Peyer's patch (tissue), 4 donors: ENCODE measurements at regions not wholly inside any gene's neighbourhood (a gene's known extent, or its start where the extent isn't known, plus 50 kb on each side); places are given as distances from the start of the nearest gene placed in this dataset.

Source experiments
- DNase-seq, 3 donors: peaks; one replicate each; pipeline ENCODE4 v3.0.0-alpha.2; 2017 to 2019
- H3K27ac ChIP-seq, 4 donors: fragments of 200-600 bp; sonication (generic); one replicate each; pipeline ENCODE4 v1.5.1; 2016 to 2019
- H3K27me3 ChIP-seq, 2 donors: fragments of 200-600 bp; sonication (generic); one replicate each; pipeline ENCODE4 v1.5.1; 2019
- H3K36me3 ChIP-seq, 3 donors: fragments of 200-600 bp; sonication (generic); one replicate each; pipeline ENCODE4 v1.5.1; 2016 to 2019
- H3K4me1 ChIP-seq, 4 donors: fragments of 200-600 bp; sonication (generic); one replicate each; pipeline ENCODE4 v1.5.1; 2016 to 2019
- H3K4me3 ChIP-seq, 4 donors: fragments of 200-600 bp; sonication (generic); 1 replicate in 3 of 4; 2 replicates in 1 of 4; pipeline ENCODE4 v1.5.1; 2016 to 2019; ENCODE audit warnings: mild to moderate bottlenecking in 1 of 4
- H3K9me3 ChIP-seq, 4 donors: fragments of 200-600 bp; sonication (generic); one replicate each; pipeline ENCODE4 v1.5.1; 2016 to 2019; ENCODE audit warnings: mild to moderate bottlenecking in 1 of 4
- CTCF ChIP-seq, 6 experiments: fragments of 450-650 bp in 4 of 6; fragments of 200-600 bp in 2 of 6; sonication (generic) in 1 of 6; IDR thresholded peaks; one replicate each; pipeline ENCODE4 v1.5.1; 2017 to 2019; ENCODE audit warnings: antibody characterized with exemption in 6 of 6, mild to moderate bottlenecking in 3 of 6, moderate library complexity in 1 of 6
- POLR2A ChIP-seq, 2 donors: fragments of 450-650 bp; IDR thresholded peaks; one replicate each; pipeline ENCODE4 v1.5.1; 2017; ENCODE audit warnings: antibody characterized with exemption in 2 of 2, mild to moderate bottlenecking in 2 of 2, moderate library complexity in 2 of 2

DNA sequence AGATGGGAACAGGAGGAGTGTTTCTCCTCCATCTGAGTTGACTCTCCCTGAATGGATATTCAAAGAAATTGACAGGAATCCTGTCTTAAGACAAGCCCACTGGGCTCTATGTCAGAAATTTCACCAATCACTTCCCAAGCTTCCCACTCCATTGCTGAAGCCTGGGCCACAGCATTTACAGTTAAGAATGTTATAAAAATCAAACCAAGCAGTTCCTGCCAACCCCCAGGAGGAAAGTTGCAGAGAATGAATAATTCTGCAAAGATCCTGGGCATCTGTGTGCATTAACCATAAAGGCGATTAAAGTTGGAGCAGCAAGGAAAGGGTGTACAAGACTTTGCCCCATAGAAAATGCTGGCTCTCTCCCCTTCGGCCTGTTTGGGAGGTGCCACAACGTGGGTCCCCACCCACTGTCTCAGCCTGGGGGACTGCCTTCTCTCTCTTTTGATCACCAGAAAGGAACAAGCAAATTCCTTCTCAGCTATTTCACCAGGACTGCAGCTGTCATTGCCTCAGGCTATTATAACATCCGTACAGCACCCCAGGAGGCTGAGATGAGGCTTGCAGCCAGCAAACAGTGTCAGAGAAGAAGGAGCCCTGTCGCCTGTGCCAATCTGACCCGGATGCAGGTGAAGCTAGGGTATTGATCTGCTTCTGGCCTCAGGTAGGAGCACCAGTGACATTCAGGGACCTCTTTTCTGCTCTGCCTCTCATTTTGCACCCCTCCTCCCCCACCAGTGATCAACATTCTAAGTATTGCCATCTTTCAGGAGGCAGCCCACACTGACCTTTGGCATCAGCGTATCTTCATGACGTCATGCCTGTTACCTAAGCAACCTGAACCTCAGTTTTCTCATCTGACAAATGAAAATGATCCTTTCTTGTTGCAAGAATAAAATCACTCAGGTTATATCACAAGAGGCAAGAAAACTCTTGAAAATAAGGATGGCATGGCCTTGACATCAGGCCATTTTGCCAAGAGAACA, 219.0 kb downstream of the SH3BP4 start:
- Histone ChIP-seq H3K36me3 (no peaks in the 10 kb centered on the region), H3K4me3 (no peak overlapping the region), H3K27ac (no peak overlapping the region), H3K27me3 (no peaks in the 10 kb centered on the region), H3K9me3 (no peaks in the 10 kb centered on the region), H3K4me1 (peaks cover 0 to 20% (median 0%) of the 10 kb centered on the region in 4 donors)
- TF ChIP-seq POLR2A (IDR thresholded peaks at IDR 0.05): no peak
- peak in 3 of 6 experiments; percentile 41 to 53 (median 48) for TF ChIP-seq CTCF (IDR thresholded peaks at IDR 0.05)
- no peak for DNase-seq

DNA sequence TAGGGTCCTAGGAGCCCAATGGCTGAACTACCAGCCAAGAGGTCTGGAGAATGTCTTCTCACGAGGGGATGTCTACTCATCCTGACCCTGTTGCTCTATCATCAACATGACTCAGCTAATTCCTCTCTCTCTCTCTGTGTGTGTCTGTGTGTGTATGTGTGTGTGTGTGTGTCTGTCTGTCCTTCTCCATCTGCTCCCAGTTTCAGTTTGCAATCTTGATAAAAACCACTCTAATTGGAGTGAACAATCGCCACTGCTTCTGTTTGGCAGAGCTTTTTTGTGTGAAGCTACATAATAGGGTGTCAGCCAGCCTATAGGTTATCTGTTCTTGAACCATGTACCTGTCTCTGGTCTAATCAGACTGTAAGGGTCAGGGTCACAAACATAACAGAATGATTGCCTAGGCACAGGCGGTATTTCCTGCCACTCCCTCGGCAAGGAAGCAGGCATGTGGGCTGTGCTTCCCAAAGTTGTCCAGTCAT, 219.8 kb downstream of the SH3BP4 start:
- no peak for DNase-seq
- no peak for TF ChIP-seq CTCF (IDR thresholded peaks at IDR 0.05)
- TF ChIP-seq POLR2A (IDR thresholded peaks at IDR 0.05): no peak
- no peaks in the 10 kb centered on the region for H3K27me3 ChIP-seq
- H3K4me3 ChIP-seq: no peak overlapping the region
- H3K9me3 ChIP-seq: no peaks in the 10 kb centered on the region
- H3K36me3 ChIP-seq: no peaks in the 10 kb centered on the region
- no peak overlapping the region for H3K27ac ChIP-seq
- peaks cover 0 to 20% (median 0%) of the 10 kb centered on the region in 4 donors for H3K4me1 ChIP-seq

DNA sequence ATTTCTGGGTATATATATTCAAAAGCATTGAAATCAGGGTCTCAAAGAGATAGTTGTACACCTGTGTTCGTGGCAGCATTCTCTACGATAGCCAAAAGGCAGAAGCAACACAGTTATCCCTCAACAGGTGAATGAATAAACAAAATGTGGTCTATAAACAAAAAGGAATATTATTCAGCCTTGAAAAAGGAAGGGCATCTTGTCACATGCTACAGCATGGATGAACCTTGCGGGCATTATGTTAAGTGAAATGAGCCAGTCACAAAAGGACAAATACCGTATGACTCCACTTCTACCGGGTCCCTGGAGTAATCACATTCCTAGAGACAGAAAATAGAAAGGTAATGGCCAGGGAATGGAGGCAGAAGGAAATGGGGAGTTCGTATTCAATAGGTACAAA, 228.8 kb downstream of the SH3BP4 start:
- Histone ChIP-seq H3K4me3 (no peak overlapping the region), H3K27me3 (no peaks in the 10 kb centered on the region), H3K9me3 (no peaks in the 10 kb centered on the region), H3K4me1 (no peaks in the 10 kb centered on the region), H3K36me3 (no peaks in the 10 kb centered on the region), H3K27ac (no peak overlapping the region)
- TF ChIP-seq CTCF (IDR thresholded peaks at IDR 0.05): no peak
- no peak for TF ChIP-seq POLR2A (IDR thresholded peaks at IDR 0.05)
- no peak for DNase-seq

DNA sequence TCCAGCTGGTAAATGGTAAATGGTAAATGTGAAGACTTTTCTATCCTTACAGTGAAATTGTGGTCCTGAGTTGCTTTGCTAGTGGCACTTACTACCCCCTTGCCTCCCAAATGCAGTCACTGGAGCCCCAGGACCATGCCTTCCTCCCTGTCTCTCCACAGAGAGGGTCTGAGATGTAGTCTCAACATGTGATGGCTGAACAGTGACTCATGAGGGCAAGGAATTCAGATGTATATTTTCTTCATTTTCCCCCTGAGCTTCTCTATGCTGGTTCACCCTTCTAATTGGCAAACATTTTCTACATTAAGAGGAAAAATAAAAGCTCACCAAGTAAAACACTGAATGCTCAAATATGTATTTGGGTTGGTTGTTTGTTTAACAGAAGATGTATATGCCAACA, 232.0 kb downstream of the SH3BP4 start:
- H3K9me3 ChIP-seq: no peaks in the 10 kb centered on the region
- TF ChIP-seq CTCF (IDR thresholded peaks at IDR 0.05) (no peak), POLR2A (IDR thresholded peaks at IDR 0.05) (no peak)
- DNase-seq: no peak

DNA sequence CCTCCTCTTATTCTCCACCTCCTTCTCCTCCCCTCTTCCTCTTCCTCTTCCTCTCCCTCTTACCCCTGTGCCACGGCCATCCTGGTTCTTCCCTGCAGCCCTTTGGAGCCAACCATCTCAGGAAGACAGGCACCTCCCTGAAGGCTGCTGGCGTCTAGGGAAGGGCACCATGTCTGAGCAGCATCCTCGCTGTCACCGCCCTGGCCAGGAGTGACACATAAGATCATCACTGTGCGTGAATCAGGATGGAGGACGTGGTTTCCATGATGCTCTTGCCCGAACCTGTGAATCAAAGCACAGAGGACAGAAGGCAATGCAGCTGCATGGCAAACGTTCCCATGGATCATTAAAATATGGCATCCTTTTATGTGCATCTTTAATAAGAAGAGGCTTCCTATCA, 236.0 kb downstream of the SH3BP4 start:
- Histone ChIP-seq H3K4me1 (no peaks in the 10 kb centered on the region), H3K27me3 (no peaks in the 10 kb centered on the region), H3K36me3 (no peaks in the 10 kb centered on the region), H3K27ac (no peak overlapping the region), H3K4me3 (no peak overlapping the region), H3K9me3 (no peaks in the 10 kb centered on the region)
- no peak for TF ChIP-seq CTCF (IDR thresholded peaks at IDR 0.05)
- no peak for TF ChIP-seq POLR2A (IDR thresholded peaks at IDR 0.05)
- DNase-seq: no peak

More for the DNA sequence above, 232.0 kb downstream of the SH3BP4 start:
- Histone ChIP-seq H3K27ac (no peak overlapping the region), H3K27me3 (no peaks in the 10 kb centered on the region), H3K4me3 (no peak overlapping the region), H3K4me1 (no peaks in the 10 kb centered on the region), H3K36me3 (no peaks in the 10 kb centered on the region)
